Natural killer cell treated with Interleukin-12 subunit alpha and Interleukin-12 subunit beta and Interleukin-15 and Interleukin-18, amount 100 ng/mL, for 72 hours (primary cell): ENCODE measurements at regions not wholly inside any gene's neighbourhood (a gene's known extent, or its start where the extent isn't known, plus 50 kb on each side); places are given as distances from the start of the nearest gene placed in this dataset.
"Not testable (repeated sequence)": the region's sequence is repeated elsewhere in the genome, so short reads cannot be mapped to it uniquely, and the experiment has no call there.

Experiments
- ATAC-seq, 2 donors: fragments of 150-1000 bp; cut with Tn5 transposase in 1 of 2; sonication (Bioruptor Pico), chemical (Tn5 transposase) in 1 of 2; 2 replicates each; pipeline ENCODE4 v1.10.0; 2021
- DNase-seq: peaks from one replicate; pipeline ENCODE4 v3.0.0; 2022; ENCODE audit warnings: low spot score
- H3K27ac Mint-ChIP-seq, 2 donors: 1 replicate in 1 of 2; 2 replicates in 1 of 2; pipeline ENCODE4 v1.8.0; 2022; ENCODE audit warnings: mixed read lengths in 2 of 2, mild to moderate bottlenecking in 1 of 2, moderate library complexity in 1 of 2
- H3K27me3 Mint-ChIP-seq, 2 donors: 1 replicate in 1 of 2; 2 replicates in 1 of 2; pipeline ENCODE4 v1.8.0; 2022; ENCODE audit warnings: mixed read lengths in 2 of 2
- H3K36me3 Mint-ChIP-seq: one replicate; pipeline ENCODE4 v1.8.0; 2022; ENCODE audit warnings: mixed read lengths
- H3K4me1 Mint-ChIP-seq, 2 donors: 1 replicate in 1 of 2; 2 replicates in 1 of 2; pipeline ENCODE4 v1.8.0; 2022; ENCODE audit warnings: low read depth in 2 of 2, mixed read lengths in 2 of 2, mild to moderate bottlenecking in 1 of 2
- H3K4me3 Mint-ChIP-seq: one replicate; pipeline ENCODE4 v1.8.0; 2022; ENCODE audit warnings: mixed read lengths
- H3K9me3 Mint-ChIP-seq: 2 replicates; pipeline ENCODE4 v1.8.0; 2022; ENCODE audit warnings: mixed read lengths

DNA sequence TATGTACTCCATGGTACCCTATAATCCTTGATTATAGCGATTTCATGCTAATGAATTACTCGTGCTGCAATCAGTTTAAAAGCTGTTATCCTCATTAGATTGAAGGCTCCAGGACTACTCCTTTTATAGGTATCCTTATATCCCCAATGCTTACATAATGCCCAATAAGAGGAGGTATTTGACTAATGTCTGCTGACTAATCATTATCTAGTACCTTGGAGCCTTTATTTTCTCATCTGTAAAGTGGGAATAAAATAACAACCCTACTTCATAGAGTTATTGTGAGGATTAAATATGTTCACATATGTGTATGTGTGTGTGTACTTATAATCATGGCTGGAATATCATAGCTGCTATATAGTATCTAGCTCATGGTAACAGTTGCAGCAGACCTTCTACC lies 1031.5 kb downstream of the CDH11 start:
- Mint-ChIP-seq H3K27ac (no peak overlapping the region), H3K27me3 (no peaks in the 10 kb centered on the region), H3K4me1 (no peaks in the 10 kb centered on the region), H3K9me3 (peaks cover 16% of the 10 kb centered on the region), H3K36me3 (no peaks in the 10 kb centered on the region), H3K4me3 (no peak overlapping the region)
- DNase-seq (no peak), ATAC-seq (no peak)

DNA sequence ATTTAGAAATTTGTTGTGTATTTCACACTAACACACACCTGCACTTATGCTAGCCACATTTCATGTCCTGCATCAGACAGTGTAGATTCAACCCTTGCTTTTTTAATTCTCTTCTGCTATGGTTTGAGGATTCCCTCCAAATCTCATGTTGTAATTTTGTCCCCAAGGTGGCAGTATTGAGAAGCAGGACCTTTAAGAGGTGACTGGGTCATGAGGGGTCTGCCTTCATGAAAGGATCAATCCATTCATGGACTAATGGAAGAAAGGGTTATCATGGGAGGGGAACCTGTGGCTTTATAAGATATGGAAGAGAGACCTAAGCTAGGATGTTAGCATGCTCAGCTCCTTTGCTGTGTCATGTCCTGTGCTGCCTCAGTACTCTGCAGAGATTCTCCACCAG lies 1032.2 kb downstream of the CDH11 start:
- no peaks in the 10 kb centered on the region for H3K27me3 Mint-ChIP-seq
- H3K4me3 Mint-ChIP-seq: no peak overlapping the region
- peaks cover 16% of the 10 kb centered on the region for H3K9me3 Mint-ChIP-seq
- H3K27ac Mint-ChIP-seq: no peak overlapping the region
- ATAC-seq (no peak), DNase-seq (no peak)
- H3K4me1 Mint-ChIP-seq: no peaks in the 10 kb centered on the region
- no peaks in the 10 kb centered on the region for H3K36me3 Mint-ChIP-seq

DNA sequence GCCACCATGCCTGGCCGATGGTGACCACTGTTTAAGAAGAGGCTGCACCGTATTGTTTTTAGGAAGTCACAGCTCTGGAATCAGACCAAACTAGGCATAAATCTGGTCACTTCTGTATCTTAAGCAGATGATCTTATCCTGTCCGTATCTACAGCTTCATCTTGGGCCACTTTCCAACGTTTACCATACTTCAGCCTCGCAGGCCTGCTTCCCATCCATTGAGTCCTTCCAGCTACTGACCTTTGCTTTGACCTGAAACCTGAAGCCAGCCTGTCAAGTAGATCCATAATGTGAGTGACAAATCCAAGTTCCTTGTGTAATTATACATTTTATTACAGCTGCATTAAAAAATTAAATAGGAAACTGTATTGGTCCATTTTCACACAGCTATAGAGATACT lies 1033.0 kb downstream of the CDH11 start:
- H3K9me3 Mint-ChIP-seq: peaks cover 16% of the 10 kb centered on the region
- ATAC-seq (no peak), DNase-seq (no peak)
- H3K4me3 Mint-ChIP-seq: no peak overlapping the region
- H3K4me1 Mint-ChIP-seq: no peaks in the 10 kb centered on the region
- H3K27me3 Mint-ChIP-seq: no peaks in the 10 kb centered on the region
- H3K36me3 Mint-ChIP-seq: no peaks in the 10 kb centered on the region
- no peak overlapping the region for H3K27ac Mint-ChIP-seq

DNA sequence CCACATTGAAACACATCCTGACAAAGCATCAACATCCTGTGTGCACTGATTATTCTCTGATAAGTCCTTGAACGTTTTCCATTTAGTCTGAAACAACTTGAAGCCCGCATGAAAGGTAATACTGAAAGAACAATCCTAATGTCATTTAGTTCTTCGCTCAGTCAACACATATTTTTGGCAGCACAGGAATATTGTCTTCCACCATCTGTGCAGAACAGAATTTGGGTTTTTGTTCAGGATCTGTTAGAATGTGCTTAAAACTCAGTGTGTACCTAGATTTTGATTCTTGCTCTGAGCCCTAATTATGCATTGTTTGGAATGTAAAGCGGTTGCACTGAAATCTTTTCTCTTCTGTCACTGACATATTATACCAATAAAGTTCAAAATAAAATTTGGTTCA lies 1036.6 kb downstream of the CDH11 start:
- no peak for DNase-seq
- Mint-ChIP-seq H3K4me1 (no peaks in the 10 kb centered on the region), H3K9me3 (peaks cover 13% of the 10 kb centered on the region), H3K27me3 (no peaks in the 10 kb centered on the region), H3K27ac (no peak overlapping the region), H3K4me3 (no peak overlapping the region), H3K36me3 (no peaks in the 10 kb centered on the region)
- no peak for ATAC-seq

DNA sequence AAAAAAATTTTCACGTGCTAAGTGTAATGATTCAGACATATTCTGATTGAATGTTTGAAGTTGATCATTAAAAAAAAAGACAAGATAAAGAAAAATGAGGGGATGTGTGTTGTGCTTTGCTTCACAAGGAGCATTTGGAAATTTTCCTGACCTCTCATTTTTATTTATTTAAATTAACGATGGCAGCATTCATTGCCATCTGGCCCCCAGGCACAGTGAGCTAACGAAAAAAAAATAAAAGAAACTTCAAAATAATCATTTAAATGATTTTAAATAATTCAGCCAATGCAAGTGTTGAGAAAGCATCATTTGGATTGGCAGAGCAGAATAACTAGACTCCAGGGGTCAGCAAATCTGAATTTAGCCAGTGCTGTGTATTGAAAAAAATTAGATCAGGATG lies 1037.2 kb downstream of the CDH11 start:
- no peak overlapping the region for H3K27ac Mint-ChIP-seq
- no peak overlapping the region for H3K4me3 Mint-ChIP-seq
- DNase-seq (no peak), ATAC-seq (no peak)
- no peaks in the 10 kb centered on the region for H3K4me1 Mint-ChIP-seq
- H3K27me3 Mint-ChIP-seq: no peaks in the 10 kb centered on the region
- no peaks in the 10 kb centered on the region for H3K36me3 Mint-ChIP-seq
- peaks cover 13% of the 10 kb centered on the region for H3K9me3 Mint-ChIP-seq

DNA sequence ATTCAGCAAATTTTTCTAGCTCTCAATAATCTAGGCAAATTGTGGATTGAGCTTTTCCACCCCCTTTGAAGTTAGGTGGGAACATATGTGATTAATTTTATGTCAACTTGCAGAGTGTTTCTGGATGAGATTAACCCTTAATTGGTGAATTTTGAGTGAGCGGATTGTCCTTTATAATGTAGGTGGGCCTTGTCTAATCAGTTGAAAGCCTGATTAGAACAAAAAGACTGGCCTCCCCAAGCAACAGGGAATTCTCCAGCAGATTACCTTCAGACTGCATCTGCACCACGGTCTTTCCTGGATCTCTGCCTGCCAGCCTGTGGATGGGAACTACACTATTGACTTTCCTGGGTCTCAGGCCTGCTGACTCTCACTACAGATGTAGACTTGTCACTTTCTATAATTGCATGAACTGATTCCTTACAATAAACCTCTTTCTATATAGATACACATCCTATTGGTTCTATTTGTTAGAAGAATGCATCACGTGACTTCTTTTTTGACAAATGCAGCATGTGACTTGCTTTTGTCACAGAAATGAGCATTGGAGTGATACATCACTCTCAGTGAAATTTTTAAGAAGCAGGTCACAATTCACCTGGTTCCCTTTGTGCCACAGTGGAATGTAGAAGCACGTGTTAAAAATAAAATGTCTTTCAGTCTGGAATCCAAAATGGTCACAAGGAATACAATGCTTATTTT lies 1038.3 kb downstream of the CDH11 start:
- H3K4me1 Mint-ChIP-seq: no peaks in the 10 kb centered on the region
- no peaks in the 10 kb centered on the region for H3K27me3 Mint-ChIP-seq
- DNase-seq (no peak), ATAC-seq (no peak)
- peaks cover 10% of the 10 kb centered on the region for H3K9me3 Mint-ChIP-seq
- no peaks in the 10 kb centered on the region for H3K36me3 Mint-ChIP-seq
- no peak overlapping the region for H3K27ac Mint-ChIP-seq
- H3K4me3 Mint-ChIP-seq: no peak overlapping the region

DNA sequence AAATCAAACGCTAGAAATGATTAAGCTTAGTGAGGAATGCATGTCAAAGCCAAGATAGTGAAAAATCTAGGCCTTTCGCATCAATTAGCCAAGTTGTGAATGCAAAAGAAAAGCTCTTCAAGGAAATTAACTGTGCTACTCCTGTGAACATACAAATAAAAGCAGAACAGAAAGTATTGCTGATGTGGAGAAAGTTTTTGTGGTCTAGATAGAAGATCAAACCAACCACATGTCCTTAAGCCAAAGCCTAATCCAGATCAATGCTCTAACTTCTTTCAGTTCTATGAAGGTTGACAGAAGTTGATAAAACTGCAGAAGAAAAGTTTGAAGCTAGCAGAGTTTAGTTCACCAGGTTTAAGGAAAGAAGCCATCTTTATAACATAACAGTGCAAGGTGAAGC lies 1044.6 kb downstream of the CDH11 start:
- Mint-ChIP-seq H3K4me1 (no peaks in the 10 kb centered on the region), H3K27ac (no peak overlapping the region), H3K4me3 (no peak overlapping the region), H3K36me3 (no peaks in the 10 kb centered on the region), H3K9me3 (peaks cover 8% of the 10 kb centered on the region), H3K27me3 (no peaks in the 10 kb centered on the region)
- ATAC-seq (no peak), DNase-seq (no peak)

DNA sequence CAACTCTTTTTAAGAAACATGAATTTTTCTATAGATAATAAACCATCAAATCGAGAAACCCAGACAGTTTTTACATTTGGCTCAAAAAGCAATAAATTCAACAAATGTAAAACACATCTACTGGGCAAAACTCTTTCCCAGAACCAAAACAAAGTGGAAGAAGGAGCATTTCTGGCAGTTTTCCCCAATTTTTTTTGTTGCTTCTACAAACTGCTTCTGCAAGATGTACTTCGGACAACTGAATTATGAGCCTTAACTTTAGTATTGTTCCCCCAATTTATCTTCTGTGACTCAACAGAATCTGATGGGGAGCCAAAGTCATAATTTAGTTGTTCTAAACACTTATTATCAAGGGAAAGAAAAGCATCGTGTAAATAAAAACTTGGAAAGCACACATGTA lies 1047.2 kb downstream of the CDH11 start:
- no peaks in the 10 kb centered on the region for H3K27me3 Mint-ChIP-seq
- H3K9me3 Mint-ChIP-seq: peaks cover 8% of the 10 kb centered on the region
- no peak overlapping the region for H3K27ac Mint-ChIP-seq
- no peaks in the 10 kb centered on the region for H3K4me1 Mint-ChIP-seq
- ATAC-seq: no peak
- DNase-seq: no peak
- H3K36me3 Mint-ChIP-seq: peaks cover 4% of the 10 kb centered on the region
- no peak overlapping the region for H3K4me3 Mint-ChIP-seq

DNA sequence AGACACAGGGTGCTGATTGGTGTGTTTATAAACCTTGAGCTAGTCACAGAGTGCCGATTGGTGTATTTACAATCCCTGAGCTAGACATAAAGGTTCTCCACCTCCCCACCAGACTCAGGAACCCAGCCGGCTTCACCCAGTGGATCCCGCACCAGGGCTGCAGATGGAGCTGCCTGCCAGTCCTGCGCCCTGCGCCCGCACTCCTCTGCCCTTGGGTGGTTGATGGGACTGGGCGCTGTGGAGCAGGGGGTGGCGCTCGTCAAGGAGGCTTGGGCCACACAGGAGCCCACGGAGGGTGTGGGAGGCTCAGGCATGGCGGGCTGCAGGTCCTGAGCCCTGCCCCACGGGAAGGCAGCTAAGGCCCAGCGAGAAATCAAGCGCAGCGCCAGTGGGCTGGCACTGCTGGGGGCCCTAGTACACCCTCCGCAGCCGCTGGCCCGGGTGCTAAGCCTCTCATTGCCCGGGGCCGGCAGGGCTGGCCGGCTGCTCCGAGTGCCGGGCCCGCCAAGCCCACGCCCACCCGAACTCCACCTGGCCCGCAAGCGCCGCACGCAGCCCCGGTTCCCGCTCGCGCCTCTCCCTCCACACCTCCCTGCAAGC lies 1049.6 kb downstream of the CDH11 start:
- peaks cover 11% of the 10 kb centered on the region for H3K9me3 Mint-ChIP-seq
- not testable (repeated sequence) for H3K4me3 Mint-ChIP-seq, H3K4me1 Mint-ChIP-seq, H3K27me3 Mint-ChIP-seq, DNase-seq, ATAC-seq, H3K36me3 Mint-ChIP-seq, H3K27ac Mint-ChIP-seq

DNA sequence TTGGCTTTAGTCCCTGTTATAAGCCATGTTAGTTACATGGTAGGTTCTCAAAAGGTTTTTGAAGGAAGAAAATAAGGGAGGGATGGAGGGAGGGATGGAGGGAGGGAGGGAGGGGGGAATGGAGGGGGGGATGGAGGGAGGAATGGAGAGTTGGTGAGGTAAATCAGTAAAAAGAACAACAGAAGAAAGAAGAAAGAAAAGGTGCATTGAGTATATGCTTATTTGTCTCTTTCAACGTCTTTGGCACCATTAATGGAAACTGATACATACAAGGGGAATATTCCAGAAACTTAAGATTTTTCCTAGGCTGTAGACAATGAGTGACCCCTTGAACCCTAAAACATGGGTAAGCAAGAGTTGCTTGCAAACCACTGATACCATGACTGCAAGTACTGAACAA lies 1056.3 kb downstream of the CDH11 start:
- H3K4me1 Mint-ChIP-seq: no peaks in the 10 kb centered on the region
- no peak for ATAC-seq

DNA sequence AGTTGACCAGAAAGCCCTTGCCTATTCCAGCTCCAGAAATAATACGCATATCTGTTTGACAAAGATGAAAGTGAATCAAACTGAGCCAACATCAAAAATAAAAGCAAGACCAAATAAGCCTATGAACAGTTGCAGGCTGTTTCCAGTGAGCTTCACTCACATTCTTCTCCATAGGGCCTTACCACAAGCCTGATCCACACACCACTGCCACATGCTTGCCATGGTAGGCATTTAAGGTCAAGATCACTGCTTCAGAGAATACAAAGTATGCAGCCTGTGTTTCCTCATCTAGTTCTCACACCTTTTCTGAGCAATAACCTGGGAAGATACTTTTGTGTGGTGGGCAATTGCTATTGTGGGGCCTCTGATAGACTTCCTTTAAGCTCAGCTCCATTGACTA lies 1060.2 kb downstream of the CDH11 start:
- peaks cover 13% of the 10 kb centered on the region for H3K9me3 Mint-ChIP-seq
- no peak overlapping the region for H3K27ac Mint-ChIP-seq
- no peak for DNase-seq
- H3K4me3 Mint-ChIP-seq: no peak overlapping the region
- no peaks in the 10 kb centered on the region for H3K4me1 Mint-ChIP-seq
- H3K27me3 Mint-ChIP-seq: no peaks in the 10 kb centered on the region
- no peak for ATAC-seq
- H3K36me3 Mint-ChIP-seq: peaks cover 9% of the 10 kb centered on the region

More for the DNA sequence above, 1056.3 kb downstream of the CDH11 start:
- DNase-seq: no peak
- Mint-ChIP-seq H3K27me3 (no peaks in the 10 kb centered on the region), H3K27ac (no peak overlapping the region), H3K4me3 (no peak overlapping the region), H3K9me3 (peaks cover 11% of the 10 kb centered on the region), H3K36me3 (peaks cover 8% of the 10 kb centered on the region)

DNA sequence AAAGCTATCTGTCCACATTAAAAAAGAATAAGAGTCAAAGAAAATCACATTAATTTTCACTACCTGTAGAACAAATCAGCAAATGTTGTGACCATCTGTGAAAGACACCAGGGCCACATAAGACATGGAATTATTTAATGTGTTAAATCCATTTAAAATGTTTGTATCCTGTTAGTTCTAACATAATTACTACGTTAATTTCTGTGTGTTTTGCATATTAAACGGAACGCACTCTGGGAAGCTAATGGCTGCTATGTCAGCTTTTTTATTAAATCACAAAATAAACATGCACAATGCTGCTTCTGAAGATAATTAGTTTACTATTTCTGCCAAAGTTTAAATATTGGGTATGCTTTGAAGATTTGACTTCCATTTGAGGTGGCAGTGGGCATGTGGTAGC lies 1061.2 kb downstream of the CDH11 start:
- no peaks in the 10 kb centered on the region for H3K27me3 Mint-ChIP-seq
- H3K27ac Mint-ChIP-seq: no peak overlapping the region
- no peaks in the 10 kb centered on the region for H3K4me1 Mint-ChIP-seq
- ATAC-seq (no peak), DNase-seq (no peak)
- H3K36me3 Mint-ChIP-seq: peaks cover 9% of the 10 kb centered on the region
- no peak overlapping the region for H3K4me3 Mint-ChIP-seq
- peaks cover 10% of the 10 kb centered on the region for H3K9me3 Mint-ChIP-seq

DNA sequence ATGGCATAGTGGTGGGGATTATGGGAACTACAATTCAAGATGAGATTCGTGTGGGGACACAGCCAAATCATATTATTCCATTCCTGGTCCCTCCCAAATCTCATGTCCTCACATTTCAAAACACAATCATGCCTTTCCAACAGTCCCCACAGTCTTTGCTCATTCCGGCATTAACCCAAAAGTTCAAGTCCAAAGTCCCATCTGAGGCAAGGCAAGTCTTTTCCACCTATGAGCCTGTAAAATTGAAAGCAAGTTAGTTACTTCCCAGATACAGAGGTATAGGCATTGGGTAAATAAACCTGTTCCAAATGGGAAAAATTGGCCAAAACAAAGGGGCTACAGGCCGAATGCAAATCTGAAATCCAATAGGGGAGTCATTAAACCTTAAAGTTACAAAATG lies 1063.2 kb downstream of the CDH11 start:
- Mint-ChIP-seq H3K27ac (no peak overlapping the region), H3K4me1 (no peaks in the 10 kb centered on the region), H3K9me3 (peaks cover 4% of the 10 kb centered on the region), H3K4me3 (no peak overlapping the region), H3K36me3 (peaks cover 5% of the 10 kb centered on the region), H3K27me3 (no peaks in the 10 kb centered on the region)
- ATAC-seq: no peak
- DNase-seq: no peak

DNA sequence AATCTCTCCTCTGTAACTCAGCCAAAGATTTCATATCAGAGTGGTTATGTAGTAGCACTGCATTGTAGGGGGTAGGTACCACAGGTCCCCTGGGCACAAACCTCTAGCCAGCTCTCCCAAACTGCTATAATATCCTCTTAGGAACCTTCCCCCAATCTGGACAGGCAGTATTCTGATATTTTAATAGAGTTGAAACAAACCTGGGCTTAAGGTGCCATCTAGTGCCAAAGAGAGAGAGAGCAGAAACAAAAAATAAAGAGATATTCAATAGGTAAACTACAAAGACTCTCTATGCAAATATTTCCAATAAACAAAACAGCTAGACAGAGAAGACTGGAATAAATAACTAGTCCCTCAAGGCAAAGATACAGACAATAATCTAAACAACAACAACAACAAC lies 1070.0 kb downstream of the CDH11 start:
- DNase-seq (no peak), ATAC-seq (no peak)
- H3K27me3 Mint-ChIP-seq: no peaks in the 10 kb centered on the region
- peaks cover 5% of the 10 kb centered on the region for H3K36me3 Mint-ChIP-seq
- no peak overlapping the region for H3K27ac Mint-ChIP-seq
- peaks cover 13% of the 10 kb centered on the region for H3K9me3 Mint-ChIP-seq
- H3K4me1 Mint-ChIP-seq: no peaks in the 10 kb centered on the region
- no peak overlapping the region for H3K4me3 Mint-ChIP-seq

DNA sequence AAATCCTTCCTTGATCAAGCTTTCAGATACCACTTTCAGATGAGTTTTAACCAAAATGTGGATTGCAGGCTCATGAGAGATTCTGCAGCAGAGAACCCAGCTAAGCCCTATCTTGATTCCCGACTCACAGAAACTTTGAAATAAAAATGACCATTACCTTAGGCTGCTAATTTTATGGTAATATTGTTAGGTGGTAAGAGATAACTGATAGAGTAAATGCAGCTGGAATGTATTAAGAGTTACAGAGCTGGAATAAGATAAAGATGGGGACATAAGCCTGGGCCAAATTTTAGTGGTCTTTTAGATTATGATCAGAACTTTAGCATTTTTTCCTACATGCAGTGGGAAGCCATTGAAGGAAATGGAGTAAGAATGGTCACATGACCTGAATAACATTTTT lies 1074.0 kb downstream of the CDH11 start:
- peaks cover 18% of the 10 kb centered on the region for H3K9me3 Mint-ChIP-seq
- H3K27ac Mint-ChIP-seq: no peak overlapping the region
- peaks cover 10% of the 10 kb centered on the region for H3K36me3 Mint-ChIP-seq
- no peaks in the 10 kb centered on the region for H3K27me3 Mint-ChIP-seq
- ATAC-seq (no peak), DNase-seq (no peak)
- H3K4me1 Mint-ChIP-seq: no peaks in the 10 kb centered on the region
- no peak overlapping the region for H3K4me3 Mint-ChIP-seq
